Testis (tissue), 2 donors: ENCODE measurements at regions not wholly inside any gene's neighbourhood (a gene's known extent, or its start where the extent isn't known, plus 50 kb on each side); places are given as distances from the start of the nearest gene placed in this dataset.
"Not testable (repeated sequence)": the region's sequence is repeated elsewhere in the genome, so short reads cannot be mapped to it uniquely, and the experiment has no call there.

Source experiments
- POLR2A ChIP-seq: fragments of 450-650 bp; IDR thresholded peaks from one replicate; pipeline ENCODE4 v1.6.1; 2017; ENCODE audit warnings: antibody characterized with exemption, mild to moderate bottlenecking, moderate library complexity
- TF ChIP-seq, protein P1 (sequence below), 3 experiments: fragments of 450-650 bp in 2 of 3; fragments of 200-600 bp in 1 of 3; sonication (generic) in 1 of 3; IDR thresholded peaks; one replicate each; pipeline ENCODE4 v1.5.1; 2016 to 2019; ENCODE audit warnings: antibody characterized with exemption in 3 of 3, mild to moderate bottlenecking in 2 of 3, moderate library complexity in 1 of 3

DNA sequence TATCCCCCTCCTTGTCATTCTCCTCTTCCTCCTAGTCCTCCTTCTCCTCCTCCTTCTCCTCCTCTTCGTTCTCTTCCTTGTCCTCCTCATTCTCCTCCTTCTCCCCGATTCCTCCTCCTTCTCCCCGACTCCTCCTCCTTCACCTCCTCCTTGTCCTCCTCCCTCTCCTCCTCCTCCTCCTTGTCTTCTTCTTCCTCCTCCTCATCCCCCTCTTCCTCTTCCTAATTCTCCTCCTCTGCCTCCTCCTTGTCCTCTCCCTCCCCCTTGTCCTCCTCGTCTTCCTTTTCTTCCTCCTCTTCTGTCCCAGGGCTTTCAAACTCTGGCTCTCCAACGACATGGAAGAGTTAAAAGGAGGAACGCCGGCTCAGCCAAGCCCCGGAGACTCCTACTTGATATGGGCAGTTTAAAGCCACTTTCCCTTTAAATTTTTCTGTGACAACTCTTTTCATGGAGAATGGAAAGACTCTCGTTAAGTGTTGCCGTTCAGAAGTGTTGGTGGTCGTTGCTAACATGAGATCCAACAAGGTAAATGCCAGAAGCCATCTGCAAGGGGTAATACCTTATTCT, 115.5 kb upstream of the FAM20C start:
- TF ChIP-seq, protein P1, sequence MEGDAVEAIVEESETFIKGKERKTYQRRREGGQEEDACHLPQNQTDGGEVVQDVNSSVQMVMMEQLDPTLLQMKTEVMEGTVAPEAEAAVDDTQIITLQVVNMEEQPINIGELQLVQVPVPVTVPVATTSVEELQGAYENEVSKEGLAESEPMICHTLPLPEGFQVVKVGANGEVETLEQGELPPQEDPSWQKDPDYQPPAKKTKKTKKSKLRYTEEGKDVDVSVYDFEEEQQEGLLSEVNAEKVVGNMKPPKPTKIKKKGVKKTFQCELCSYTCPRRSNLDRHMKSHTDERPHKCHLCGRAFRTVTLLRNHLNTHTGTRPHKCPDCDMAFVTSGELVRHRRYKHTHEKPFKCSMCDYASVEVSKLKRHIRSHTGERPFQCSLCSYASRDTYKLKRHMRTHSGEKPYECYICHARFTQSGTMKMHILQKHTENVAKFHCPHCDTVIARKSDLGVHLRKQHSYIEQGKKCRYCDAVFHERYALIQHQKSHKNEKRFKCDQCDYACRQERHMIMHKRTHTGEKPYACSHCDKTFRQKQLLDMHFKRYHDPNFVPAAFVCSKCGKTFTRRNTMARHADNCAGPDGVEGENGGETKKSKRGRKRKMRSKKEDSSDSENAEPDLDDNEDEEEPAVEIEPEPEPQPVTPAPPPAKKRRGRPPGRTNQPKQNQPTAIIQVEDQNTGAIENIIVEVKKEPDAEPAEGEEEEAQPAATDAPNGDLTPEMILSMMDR (IDR thresholded peaks at IDR 0.05) = not testable (repeated sequence)
- not testable (repeated sequence) for TF ChIP-seq POLR2A
